ENCODE measurements at regions not wholly inside any gene's neighbourhood (a gene's known extent, or its start where the extent isn't known, plus 50 kb on each side); places are given as distances from the start of the nearest gene placed in this dataset.

- TF ChIP-seq FOXM1 (IDR thresholded peaks at IDR 0.05; ENCODE audit: borderline replicate concordance): no peak
- no peak for TF ChIP-seq FOXA1 (IDR thresholded peaks at IDR 0.05)
Measured at GRCh38 chr12:83244001-83244400, 557.3 kb downstream of the TMTC2 start.
